Natural killer cell (primary cell): ENCODE measurements at regions not wholly inside any gene's neighbourhood (a gene's known extent, or its start where the extent isn't known, plus 50 kb on each side); places are given as distances from the start of the nearest gene placed in this dataset.
"Not testable (repeated sequence)": the region's sequence is repeated elsewhere in the genome, so short reads cannot be mapped to it uniquely, and the experiment has no call there.

Experiments used
- ATAC-seq, 3 donors: fragments of 150-1000 bp in 2 of 3; fragments of 200-7000 bp in 1 of 3; cut with Tn5 transposase; 1 replicate in 1 of 3; 2 replicates in 2 of 3; pipeline ENCODE4 v1.10.0; 2021; ENCODE audit warnings: mild to moderate bottlenecking in 2 of 3, moderate library complexity in 2 of 3
- DNase-seq, 2 donors: peaks; one replicate each; pipeline versions ENCODE4 v3.0.0 to v3.0.0-alpha.2; 2013 to 2021; ENCODE audit warnings: mixed read lengths in 1 of 2
- H3K27ac ChIP-seq: one replicate; pipeline ENCODE4 v1.5.1; 2013; ENCODE audit warnings: mild to moderate bottlenecking, low read length
- H3K27me3 ChIP-seq: one replicate; pipeline ENCODE4 v1.6.1; 2013; ENCODE audit warnings: low read length; ENCODE audit not compliant: control insufficient read depth, insufficient read depth
- H3K36me3 ChIP-seq: one replicate; pipeline ENCODE4 v1.6.1; 2013; ENCODE audit warnings: low read length; ENCODE audit not compliant: control insufficient read depth, insufficient read depth
- H3K4me1 ChIP-seq: one replicate; pipeline ENCODE4 v1.6.1; 2013; ENCODE audit warnings: low read length; ENCODE audit not compliant: control insufficient read depth, insufficient read depth
- H3K4me3 ChIP-seq: one replicate; pipeline ENCODE4 v1.5.1; 2013; ENCODE audit warnings: low read length
- H3K9me3 ChIP-seq: one replicate; pipeline ENCODE4 v1.6.1; 2013; ENCODE audit warnings: low read length; ENCODE audit not compliant: control insufficient read depth, insufficient read depth
- H3K27ac Mint-ChIP-seq, 2 donors: one replicate each; pipeline ENCODE4 v1.8.0; 2022; ENCODE audit warnings: mild to moderate bottlenecking in 2 of 2, mixed read lengths in 2 of 2, moderate library complexity in 1 of 2
- H3K27me3 Mint-ChIP-seq, 2 donors: one replicate each; pipeline ENCODE4 v1.8.0; 2022; ENCODE audit warnings: low read depth in 2 of 2, mixed read lengths in 2 of 2
- H3K36me3 Mint-ChIP-seq: one replicate; pipeline ENCODE4 v1.8.0; 2022; ENCODE audit warnings: mixed read lengths
- H3K4me1 Mint-ChIP-seq, 2 donors: one replicate each; pipeline ENCODE4 v1.8.0; 2022; ENCODE audit warnings: mixed read lengths in 2 of 2
- H3K4me3 Mint-ChIP-seq: one replicate; pipeline ENCODE4 v1.8.0; 2022; ENCODE audit warnings: mild to moderate bottlenecking, moderate library complexity, mixed read lengths
- H3K9me3 Mint-ChIP-seq, 2 donors: one replicate each; pipeline ENCODE4 v1.8.0; 2022; ENCODE audit warnings: mixed read lengths in 2 of 2
- CTCF ChIP-seq: fragments of 200-600 bp; IDR thresholded peaks from one replicate; pipeline ENCODE4 v1.8.0; 2022; ENCODE audit warnings: antibody characterized with exemption
- WGBS: methylation state at CpG from one replicate; pipeline ENCODE4 v1.1.7; 2013; ENCODE audit warnings: missing lambda C conversion rate; ENCODE audit not compliant: insufficient coverage; 5-methylcytosine and 5-hydroxymethylcytosine counted together
- intact Hi-C: fragments of 100-400 bp; cut with micrococcal nuclease; formaldehyde crosslinking; loops from one replicate; pipeline ENCODE4 v1.14.2; 2022

DNA sequence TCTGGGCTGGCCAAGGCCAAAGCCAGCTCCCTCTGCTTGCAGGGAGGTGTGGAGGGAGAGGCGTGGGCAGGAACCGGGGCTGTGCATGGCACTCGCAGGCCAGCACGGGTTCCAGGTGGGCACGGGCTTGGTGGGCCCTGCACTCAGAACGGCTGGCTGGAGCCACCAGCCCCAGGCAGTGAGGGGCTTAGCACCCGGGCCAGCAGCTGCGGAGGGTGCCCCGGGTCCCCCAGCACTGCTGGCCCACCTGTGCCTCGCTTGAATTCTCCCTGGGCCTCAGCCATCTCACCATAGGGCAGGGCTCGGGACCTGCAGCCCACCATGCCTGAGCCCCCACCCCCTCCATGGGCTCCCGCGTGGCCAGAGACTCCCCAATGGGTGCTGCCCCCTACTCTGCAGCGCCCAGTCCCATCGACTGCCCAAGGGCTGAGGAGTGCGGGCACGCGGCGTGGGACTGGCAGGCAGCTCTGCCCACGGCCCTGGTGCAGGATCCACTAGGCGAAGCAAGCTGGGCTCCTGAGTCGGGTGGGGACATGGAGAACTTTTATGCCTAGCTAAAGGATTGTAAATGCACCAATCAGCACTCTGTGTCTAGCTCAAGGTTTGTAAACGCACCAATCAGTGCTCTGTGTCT is 193.9 kb downstream of the LARP7 start:
- Mint-ChIP-seq H3K27me3 (no peaks in the 10 kb centered on the region), H3K4me1 (no peaks in the 10 kb centered on the region), H3K36me3 (no peaks in the 10 kb centered on the region), H3K27ac (no peak overlapping the region), H3K4me3 (no peak overlapping the region), H3K9me3 (peaks cover 0 to 3% of the 10 kb centered on the region in 2 donors)
- intact Hi-C loops: no loop called here
- H3K4me1 ChIP-seq: no peaks in the 10 kb centered on the region
- H3K4me3 ChIP-seq: no peak overlapping the region
- 94% methylated on average over 22 of the region's 23 CpGs for WGBS
- no peak for ATAC-seq
- TF ChIP-seq CTCF: no peak
- no peak for DNase-seq
- H3K27ac ChIP-seq: no peak overlapping the region
- H3K36me3 ChIP-seq: no peaks in the 10 kb centered on the region
- H3K27me3 ChIP-seq: no peaks in the 10 kb centered on the region
- peaks cover 2% of the 10 kb centered on the region for H3K9me3 ChIP-seq

GRCh38 chr4:112832493-112832892 is 195.6 kb downstream of the LARP7 start:
- TF ChIP-seq CTCF: no peak
- Mint-ChIP-seq H3K27me3 (no peaks in the 10 kb centered on the region), H3K27ac (no peak overlapping the region), H3K9me3 (peaks cover 0 to 3% of the 10 kb centered on the region in 2 donors), H3K4me3 (no peak overlapping the region), H3K36me3 (no peaks in the 10 kb centered on the region), H3K4me1 (no peaks in the 10 kb centered on the region)
- H3K36me3 ChIP-seq: no peaks in the 10 kb centered on the region
- no peak overlapping the region for H3K4me3 ChIP-seq
- no peak overlapping the region for H3K27ac ChIP-seq
- peaks cover 2% of the 10 kb centered on the region for H3K9me3 ChIP-seq
- intact Hi-C loops: no loop called here
- ATAC-seq: no peak
- no peak for DNase-seq
- H3K27me3 ChIP-seq: no peaks in the 10 kb centered on the region
- no peaks in the 10 kb centered on the region for H3K4me1 ChIP-seq

- Mint-ChIP-seq H3K36me3 (no peaks in the 10 kb centered on the region), H3K27ac (no peak overlapping the region), H3K4me1 (no peaks in the 10 kb centered on the region), H3K27me3 (no peaks in the 10 kb centered on the region), H3K9me3 (peaks cover 0 to 3% of the 10 kb centered on the region in 2 donors), H3K4me3 (no peak overlapping the region)
- intact Hi-C loops: no loop called here
- TF ChIP-seq CTCF: no peak
- DNase-seq (no peak), ATAC-seq (no peak)
- Histone ChIP-seq H3K27me3 (no peaks in the 10 kb centered on the region), H3K9me3 (no peaks in the 10 kb centered on the region), H3K4me1 (no peaks in the 10 kb centered on the region), H3K36me3 (no peaks in the 10 kb centered on the region), H3K27ac (no peak overlapping the region), H3K4me3 (no peak overlapping the region)
- 75% methylated on average over 1 of the region's 1 CpG for WGBS
Observed at GRCh38 chr4:112836895-112837294, 200.0 kb downstream of the LARP7 start.

- H3K27ac Mint-ChIP-seq, H3K4me3 Mint-ChIP-seq, H3K4me1 Mint-ChIP-seq, H3K36me3 ChIP-seq, H3K9me3 Mint-ChIP-seq, H3K27ac ChIP-seq, H3K27me3 Mint-ChIP-seq, intact Hi-C loops, ATAC-seq, H3K4me3 ChIP-seq, H3K4me1 ChIP-seq, H3K27me3 ChIP-seq, H3K36me3 Mint-ChIP-seq, DNase-seq, H3K9me3 ChIP-seq: not testable (repeated sequence)
- WGBS: 73% methylated on average over 1 of the region's 1 CpG
Observed at GRCh38 chr4:112838015-112838414, 201.1 kb downstream of the LARP7 start.
